ENCODE measurements at regions not wholly inside any gene's neighbourhood (a gene's known extent, or its start where the extent isn't known, plus 50 kb on each side); places are given as distances from the start of the nearest gene placed in this dataset.

DNA sequence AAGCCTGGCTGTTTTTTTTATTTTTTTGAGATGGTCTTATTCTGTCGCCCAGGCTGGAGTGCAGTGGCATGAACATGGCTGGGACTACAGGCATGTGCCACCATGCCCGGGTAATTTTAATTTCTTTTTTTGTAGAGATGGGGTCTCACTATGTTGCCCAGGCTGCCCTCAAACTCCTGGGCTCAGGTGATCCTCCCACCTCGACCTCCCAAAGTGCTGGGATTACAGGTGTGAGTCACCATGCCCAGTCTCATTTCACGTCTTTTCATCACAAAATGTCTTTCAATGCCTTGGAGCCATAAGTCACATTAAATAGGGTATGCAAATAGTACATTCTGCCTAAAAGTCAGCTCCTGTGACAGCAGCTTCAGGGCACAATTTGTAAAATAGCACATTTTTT, 52.8 kb downstream of the SOX2 start:
- Histone ChIP-seq H3K9me3 (ENCODE audit: control insufficient read depth, insufficient read depth, low read length) (peaks cover 19% of the 10 kb centered on the region), H3K27me3 (ENCODE audit: control insufficient read depth, insufficient read depth, low read length) (no peaks in the 10 kb centered on the region), H3K27ac (ENCODE audit: low read depth, low read length) (no peak overlapping the region), H3K4me3 (ENCODE audit: low read depth, low read length) (no peak overlapping the region)
- ChIA-PET POLR2A (no interaction called here), CTCF (no interaction called here)
- TF ChIP-seq, protein P1, sequence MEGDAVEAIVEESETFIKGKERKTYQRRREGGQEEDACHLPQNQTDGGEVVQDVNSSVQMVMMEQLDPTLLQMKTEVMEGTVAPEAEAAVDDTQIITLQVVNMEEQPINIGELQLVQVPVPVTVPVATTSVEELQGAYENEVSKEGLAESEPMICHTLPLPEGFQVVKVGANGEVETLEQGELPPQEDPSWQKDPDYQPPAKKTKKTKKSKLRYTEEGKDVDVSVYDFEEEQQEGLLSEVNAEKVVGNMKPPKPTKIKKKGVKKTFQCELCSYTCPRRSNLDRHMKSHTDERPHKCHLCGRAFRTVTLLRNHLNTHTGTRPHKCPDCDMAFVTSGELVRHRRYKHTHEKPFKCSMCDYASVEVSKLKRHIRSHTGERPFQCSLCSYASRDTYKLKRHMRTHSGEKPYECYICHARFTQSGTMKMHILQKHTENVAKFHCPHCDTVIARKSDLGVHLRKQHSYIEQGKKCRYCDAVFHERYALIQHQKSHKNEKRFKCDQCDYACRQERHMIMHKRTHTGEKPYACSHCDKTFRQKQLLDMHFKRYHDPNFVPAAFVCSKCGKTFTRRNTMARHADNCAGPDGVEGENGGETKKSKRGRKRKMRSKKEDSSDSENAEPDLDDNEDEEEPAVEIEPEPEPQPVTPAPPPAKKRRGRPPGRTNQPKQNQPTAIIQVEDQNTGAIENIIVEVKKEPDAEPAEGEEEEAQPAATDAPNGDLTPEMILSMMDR (IDR thresholded peaks at IDR 0.05; ENCODE audit: low read depth, low read length): no peak
- no peak for DNase-seq (ENCODE audit: low read depth, low spot score)

DNA sequence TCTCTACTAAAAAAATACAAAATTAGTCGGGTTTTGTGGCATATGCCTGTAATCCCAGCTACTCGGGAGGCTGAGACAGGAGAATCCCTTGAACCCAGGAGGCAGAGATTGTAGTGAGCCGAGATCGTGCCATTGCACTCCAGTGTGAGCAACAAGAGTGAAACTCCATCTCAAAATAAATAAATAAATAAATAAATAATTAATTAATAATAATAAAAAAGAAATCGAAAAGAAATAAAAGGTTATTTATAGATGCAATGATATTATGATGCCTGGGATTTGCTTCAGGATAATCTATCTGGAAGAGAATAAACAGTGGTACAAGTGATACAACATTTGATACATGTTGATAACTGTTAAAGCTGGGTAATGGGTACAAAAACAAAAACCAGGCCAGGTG, 58.6 kb downstream of the SOX2 start:
- DNase-seq (ENCODE audit: low read depth, low spot score): no peak
- Histone ChIP-seq H3K27ac (ENCODE audit: low read depth, low read length) (no peak overlapping the region), H3K27me3 (ENCODE audit: control insufficient read depth, insufficient read depth, low read length) (no peaks in the 10 kb centered on the region), H3K4me3 (ENCODE audit: low read depth, low read length) (no peak overlapping the region), H3K9me3 (ENCODE audit: control insufficient read depth, insufficient read depth, low read length) (peaks cover 9% of the 10 kb centered on the region)
- TF ChIP-seq, protein P1 (IDR thresholded peaks at IDR 0.05; ENCODE audit: low read depth, low read length): no peak
- POLR2A ChIA-PET: no interaction called here
- CTCF ChIA-PET: no interaction called here

DNA sequence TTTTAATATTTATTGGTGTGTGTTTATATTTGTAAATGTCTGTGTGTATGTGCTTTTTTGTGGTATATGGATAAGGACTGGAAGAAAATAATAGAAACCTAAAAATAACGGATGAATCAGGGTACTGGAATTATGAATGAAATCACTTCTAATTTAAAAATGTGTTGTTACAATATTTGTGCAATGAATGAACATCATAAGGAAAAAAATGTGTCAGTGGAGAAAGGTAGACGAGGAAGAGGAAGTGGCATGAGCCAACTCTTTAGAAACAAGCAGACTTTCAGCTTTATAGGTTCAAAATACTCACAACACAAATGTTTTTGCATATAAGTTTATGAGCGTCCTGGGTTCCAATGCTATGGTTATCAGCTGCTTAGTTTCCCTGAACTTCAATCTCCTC, 59.4 kb downstream of the SOX2 start:
- H3K4me3 ChIP-seq (ENCODE audit: low read depth, low read length): no peak overlapping the region
- ChIA-PET CTCF (no interaction called here), POLR2A (no interaction called here)
- H3K27ac ChIP-seq (ENCODE audit: low read depth, low read length): no peak overlapping the region
- no peaks in the 10 kb centered on the region for H3K27me3 ChIP-seq (ENCODE audit: control insufficient read depth, insufficient read depth, low read length)
- TF ChIP-seq, protein P1 (IDR thresholded peaks at IDR 0.05; ENCODE audit: low read depth, low read length): no peak
- peaks cover 9% of the 10 kb centered on the region for H3K9me3 ChIP-seq (ENCODE audit: control insufficient read depth, insufficient read depth, low read length)
- no peak for DNase-seq (ENCODE audit: low read depth, low spot score)

DNA sequence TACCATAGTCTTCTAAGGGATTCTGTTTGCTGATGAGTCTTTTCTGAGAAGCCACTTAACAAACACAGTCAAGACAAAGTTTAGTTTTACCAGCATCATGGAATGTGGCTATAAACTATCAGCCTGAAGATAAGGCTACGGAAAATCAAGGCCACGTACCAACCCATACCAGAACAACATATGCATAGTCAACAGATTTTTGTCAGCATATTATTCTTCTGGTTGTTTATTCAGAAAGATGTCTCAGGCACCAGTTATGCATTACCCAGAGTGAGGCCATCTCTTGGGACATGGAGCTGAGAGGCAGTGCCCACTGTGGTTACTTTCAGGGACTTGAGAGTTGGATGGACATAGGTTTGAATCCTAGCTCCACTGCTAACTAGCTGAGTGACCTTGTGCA, 60.4 kb downstream of the SOX2 start:
- Histone ChIP-seq H3K27me3 (ENCODE audit: control insufficient read depth, insufficient read depth, low read length) (no peaks in the 10 kb centered on the region), H3K27ac (ENCODE audit: low read depth, low read length) (no peak overlapping the region), H3K4me3 (ENCODE audit: low read depth, low read length) (no peak overlapping the region), H3K9me3 (ENCODE audit: control insufficient read depth, insufficient read depth, low read length) (peaks cover 9% of the 10 kb centered on the region)
- POLR2A ChIA-PET: interaction anchor here (0.6 kb wide), 1 partner anchor 31 kb away, joined by 6 read pairs; no protein-coding TSS in a partner anchor
- no peak for DNase-seq (ENCODE audit: low read depth, low spot score)
- CTCF ChIA-PET: no interaction called here
- TF ChIP-seq, protein P1 (IDR thresholded peaks at IDR 0.05; ENCODE audit: low read depth, low read length): no peak

DNA sequence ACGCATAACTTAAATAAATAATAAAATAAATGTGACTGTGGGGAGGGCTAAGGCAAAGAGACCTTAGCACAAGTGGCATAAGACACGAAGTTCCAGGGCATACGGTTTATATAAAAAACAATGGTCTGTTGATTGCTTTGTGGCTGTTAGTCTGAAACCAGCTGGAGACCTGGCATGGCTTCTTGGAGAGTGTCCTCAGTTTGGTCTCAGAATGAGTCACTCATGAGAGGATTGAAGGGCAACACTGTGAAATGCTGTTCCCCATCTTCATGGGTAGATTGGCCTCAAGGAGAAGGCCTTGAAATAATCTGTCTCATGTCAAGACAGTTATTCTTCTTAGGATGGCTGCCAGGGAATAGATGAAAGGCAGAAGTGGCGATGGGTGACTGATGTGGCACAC, 62.2 kb downstream of the SOX2 start:
- no peak overlapping the region for H3K4me3 ChIP-seq (ENCODE audit: low read depth, low read length)
- H3K9me3 ChIP-seq (ENCODE audit: control insufficient read depth, insufficient read depth, low read length): peaks cover 9% of the 10 kb centered on the region
- TF ChIP-seq, protein P1 (IDR thresholded peaks at IDR 0.05; ENCODE audit: low read depth, low read length): no peak
- ChIA-PET CTCF (no interaction called here), POLR2A (no interaction called here)
- H3K27ac ChIP-seq (ENCODE audit: low read depth, low read length): no peak overlapping the region
- H3K27me3 ChIP-seq (ENCODE audit: control insufficient read depth, insufficient read depth, low read length): no peaks in the 10 kb centered on the region
- DNase-seq (ENCODE audit: low read depth, low spot score): no peak
